ENCODE measurements at regions not wholly inside any gene's neighbourhood (a gene's known extent, or its start where the extent isn't known, plus 50 kb on each side); places are given as distances from the start of the nearest gene placed in this dataset.

DNA sequence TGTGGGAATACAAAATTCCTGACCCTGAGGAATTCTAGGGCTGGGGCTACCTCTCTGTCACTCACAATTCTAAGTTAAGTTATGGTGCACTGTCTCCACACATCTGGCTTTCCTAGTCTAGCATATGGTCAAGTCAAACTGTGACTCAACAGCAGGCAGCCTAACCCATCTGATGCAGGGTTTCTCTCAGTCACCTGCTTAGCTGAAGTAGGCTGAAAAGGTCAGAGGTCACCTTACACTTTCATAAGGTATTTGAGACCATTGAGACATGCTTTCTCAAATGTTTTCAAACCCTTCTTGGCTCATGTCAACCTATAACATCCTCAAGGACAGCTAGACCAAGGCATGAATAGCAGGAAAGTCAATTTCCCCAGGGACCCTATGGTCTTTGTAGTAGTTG lies 196.5 kb upstream of the STK26 start:
- no peak for DNase-seq (ENCODE audit: low spot score)
- Histone ChIP-seq H3K27me3 (ENCODE audit: control insufficient read depth in 4 of 4, insufficient read depth in 4 of 4, low read length in 3 of 4) (peaks cover 0 to 4% (median 0%) of the 10 kb centered on the region in 4 donors), H3K36me3 (ENCODE audit: control insufficient read depth in 4 of 4, insufficient read depth in 3 of 4, low read depth in 1 of 4, low read length in 3 of 4) (no peaks in the 10 kb centered on the region), H3K9me3 (ENCODE audit: control insufficient read depth in 4 of 4, low read length in 3 of 4) (no peaks in the 10 kb centered on the region), H3K4me1 (ENCODE audit: control insufficient read depth in 4 of 4, insufficient read depth in 4 of 4, low read length in 3 of 4) (peaks cover 0 to 19% (median 11%) of the 10 kb centered on the region in 4 donors), H3K27ac (ENCODE audit: low read depth in 1 of 2, low read length in 2 of 2) (no peak overlapping the region), H3K9ac (ENCODE audit: low read depth in 1 of 2, low read length in 2 of 2) (no peak overlapping the region), H3K4me3 (ENCODE audit: low read depth in 1 of 3, low read length in 3 of 3) (no peak overlapping the region)
- TF ChIP-seq JUND (IDR thresholded peaks at IDR 0.05) (no peak), EGR1 (IDR thresholded peaks at IDR 0.05; ENCODE audit: low read depth in 2 of 2) (no peak), TAF1 (conservative IDR thresholded peaks at IDR 0.05) (no peak), ATF3 (IDR thresholded peaks at IDR 0.05) (no peak), HNF4G (IDR thresholded peaks at IDR 0.05) (no peak), RXRA (IDR thresholded peaks at IDR 0.05) (no peak), SP1 (IDR thresholded peaks at IDR 0.05) (no peak), NR2F2 (IDR thresholded peaks at IDR 0.05) (no peak), GABPA (IDR thresholded peaks at IDR 0.05 in 1 of 2, conservative IDR thresholded peaks at IDR 0.05 in 1 of 2) (no peak), FOXA1 (IDR thresholded peaks at IDR 0.05) (no peak), YY1 (IDR thresholded peaks at IDR 0.05) (no peak), HNF4A (conservative IDR thresholded peaks at IDR 0.05) (no peak), FOXA2 (IDR thresholded peaks at IDR 0.05) (no peak), RAD21 (IDR thresholded peaks at IDR 0.05) (no peak)
- TF ChIP-seq, protein P1, sequence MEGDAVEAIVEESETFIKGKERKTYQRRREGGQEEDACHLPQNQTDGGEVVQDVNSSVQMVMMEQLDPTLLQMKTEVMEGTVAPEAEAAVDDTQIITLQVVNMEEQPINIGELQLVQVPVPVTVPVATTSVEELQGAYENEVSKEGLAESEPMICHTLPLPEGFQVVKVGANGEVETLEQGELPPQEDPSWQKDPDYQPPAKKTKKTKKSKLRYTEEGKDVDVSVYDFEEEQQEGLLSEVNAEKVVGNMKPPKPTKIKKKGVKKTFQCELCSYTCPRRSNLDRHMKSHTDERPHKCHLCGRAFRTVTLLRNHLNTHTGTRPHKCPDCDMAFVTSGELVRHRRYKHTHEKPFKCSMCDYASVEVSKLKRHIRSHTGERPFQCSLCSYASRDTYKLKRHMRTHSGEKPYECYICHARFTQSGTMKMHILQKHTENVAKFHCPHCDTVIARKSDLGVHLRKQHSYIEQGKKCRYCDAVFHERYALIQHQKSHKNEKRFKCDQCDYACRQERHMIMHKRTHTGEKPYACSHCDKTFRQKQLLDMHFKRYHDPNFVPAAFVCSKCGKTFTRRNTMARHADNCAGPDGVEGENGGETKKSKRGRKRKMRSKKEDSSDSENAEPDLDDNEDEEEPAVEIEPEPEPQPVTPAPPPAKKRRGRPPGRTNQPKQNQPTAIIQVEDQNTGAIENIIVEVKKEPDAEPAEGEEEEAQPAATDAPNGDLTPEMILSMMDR (IDR thresholded peaks at IDR 0.05; ENCODE audit: low read depth, low read length, missing input control) = no peak
- TF ChIP-seq, protein P2, sequence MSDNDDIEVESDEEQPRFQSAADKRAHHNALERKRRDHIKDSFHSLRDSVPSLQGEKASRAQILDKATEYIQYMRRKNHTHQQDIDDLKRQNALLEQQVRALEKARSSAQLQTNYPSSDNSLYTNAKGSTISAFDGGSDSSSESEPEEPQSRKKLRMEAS (IDR thresholded peaks at IDR 0.05) = no peak
- TF ChIP-seq, protein P3, sequence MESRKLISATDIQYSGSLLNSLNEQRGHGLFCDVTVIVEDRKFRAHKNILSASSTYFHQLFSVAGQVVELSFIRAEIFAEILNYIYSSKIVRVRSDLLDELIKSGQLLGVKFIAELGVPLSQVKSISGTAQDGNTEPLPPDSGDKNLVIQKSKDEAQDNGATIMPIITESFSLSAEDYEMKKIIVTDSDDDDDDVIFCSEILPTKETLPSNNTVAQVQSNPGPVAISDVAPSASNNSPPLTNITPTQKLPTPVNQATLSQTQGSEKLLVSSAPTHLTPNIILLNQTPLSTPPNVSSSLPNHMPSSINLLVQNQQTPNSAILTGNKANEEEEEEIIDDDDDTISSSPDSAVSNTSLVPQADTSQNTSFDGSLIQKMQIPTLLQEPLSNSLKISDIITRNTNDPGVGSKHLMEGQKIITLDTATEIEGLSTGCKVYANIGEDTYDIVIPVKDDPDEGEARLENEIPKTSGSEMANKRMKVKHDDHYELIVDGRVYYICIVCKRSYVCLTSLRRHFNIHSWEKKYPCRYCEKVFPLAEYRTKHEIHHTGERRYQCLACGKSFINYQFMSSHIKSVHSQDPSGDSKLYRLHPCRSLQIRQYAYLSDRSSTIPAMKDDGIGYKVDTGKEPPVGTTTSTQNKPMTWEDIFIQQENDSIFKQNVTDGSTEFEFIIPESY (IDR thresholded peaks at IDR 0.05) = no peak
- TF ChIP-seq, protein P4, sequence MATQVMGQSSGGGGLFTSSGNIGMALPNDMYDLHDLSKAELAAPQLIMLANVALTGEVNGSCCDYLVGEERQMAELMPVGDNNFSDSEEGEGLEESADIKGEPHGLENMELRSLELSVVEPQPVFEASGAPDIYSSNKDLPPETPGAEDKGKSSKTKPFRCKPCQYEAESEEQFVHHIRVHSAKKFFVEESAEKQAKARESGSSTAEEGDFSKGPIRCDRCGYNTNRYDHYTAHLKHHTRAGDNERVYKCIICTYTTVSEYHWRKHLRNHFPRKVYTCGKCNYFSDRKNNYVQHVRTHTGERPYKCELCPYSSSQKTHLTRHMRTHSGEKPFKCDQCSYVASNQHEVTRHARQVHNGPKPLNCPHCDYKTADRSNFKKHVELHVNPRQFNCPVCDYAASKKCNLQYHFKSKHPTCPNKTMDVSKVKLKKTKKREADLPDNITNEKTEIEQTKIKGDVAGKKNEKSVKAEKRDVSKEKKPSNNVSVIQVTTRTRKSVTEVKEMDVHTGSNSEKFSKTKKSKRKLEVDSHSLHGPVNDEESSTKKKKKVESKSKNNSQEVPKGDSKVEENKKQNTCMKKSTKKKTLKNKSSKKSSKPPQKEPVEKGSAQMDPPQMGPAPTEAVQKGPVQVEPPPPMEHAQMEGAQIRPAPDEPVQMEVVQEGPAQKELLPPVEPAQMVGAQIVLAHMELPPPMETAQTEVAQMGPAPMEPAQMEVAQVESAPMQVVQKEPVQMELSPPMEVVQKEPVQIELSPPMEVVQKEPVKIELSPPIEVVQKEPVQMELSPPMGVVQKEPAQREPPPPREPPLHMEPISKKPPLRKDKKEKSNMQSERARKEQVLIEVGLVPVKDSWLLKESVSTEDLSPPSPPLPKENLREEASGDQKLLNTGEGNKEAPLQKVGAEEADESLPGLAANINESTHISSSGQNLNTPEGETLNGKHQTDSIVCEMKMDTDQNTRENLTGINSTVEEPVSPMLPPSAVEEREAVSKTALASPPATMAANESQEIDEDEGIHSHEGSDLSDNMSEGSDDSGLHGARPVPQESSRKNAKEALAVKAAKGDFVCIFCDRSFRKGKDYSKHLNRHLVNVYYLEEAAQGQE (IDR thresholded peaks at IDR 0.05) = no peak

All from liver (tissue), 7 donors.